Retinal pigment epithelial cell (primary cell): ENCODE measurements at regions not wholly inside any gene's neighbourhood (a gene's known extent, or its start where the extent isn't known, plus 50 kb on each side); places are given as distances from the start of the nearest gene placed in this dataset.

ENCODE experiments used
- DNase-seq: peaks from one replicate; pipeline ENCODE4 v3.0.0-alpha.2; 2010; ENCODE audit warnings: low read depth
- H3K4me3 ChIP-seq: 2 replicates; pipeline ENCODE4 v1.5.1; 2011; ENCODE audit warnings: mild to moderate bottlenecking, low read length, control low read depth, moderate library complexity
- TF ChIP-seq, protein P1 (sequence below): conservative IDR thresholded peaks from 2 replicates; pipeline ENCODE4 v1.5.1; 2011; ENCODE audit warnings: low read depth, low read length, control low read depth, inconsistent platforms

DNA sequence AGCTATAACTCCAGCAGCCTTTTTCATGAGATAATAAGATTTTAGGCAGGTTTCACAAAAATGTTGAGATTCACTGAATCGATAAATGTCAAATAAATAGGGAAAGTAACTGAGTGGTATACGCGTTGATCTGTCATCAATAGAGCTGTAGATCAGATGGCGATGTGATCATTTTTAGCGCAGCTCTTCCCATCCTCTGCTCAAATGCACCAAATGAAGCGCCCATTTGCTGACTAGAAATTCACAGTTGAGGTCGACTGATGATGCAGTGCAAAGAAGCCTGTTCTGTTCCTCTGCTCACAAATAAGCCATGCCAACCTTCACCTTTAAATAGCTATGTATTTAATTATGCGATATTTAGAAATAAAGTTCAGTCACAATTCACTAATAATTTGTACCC is 693.5 kb downstream of the ARHGAP15 start:
- H3K4me3 ChIP-seq, result no peak overlapping the region
- TF ChIP-seq, protein P1, sequence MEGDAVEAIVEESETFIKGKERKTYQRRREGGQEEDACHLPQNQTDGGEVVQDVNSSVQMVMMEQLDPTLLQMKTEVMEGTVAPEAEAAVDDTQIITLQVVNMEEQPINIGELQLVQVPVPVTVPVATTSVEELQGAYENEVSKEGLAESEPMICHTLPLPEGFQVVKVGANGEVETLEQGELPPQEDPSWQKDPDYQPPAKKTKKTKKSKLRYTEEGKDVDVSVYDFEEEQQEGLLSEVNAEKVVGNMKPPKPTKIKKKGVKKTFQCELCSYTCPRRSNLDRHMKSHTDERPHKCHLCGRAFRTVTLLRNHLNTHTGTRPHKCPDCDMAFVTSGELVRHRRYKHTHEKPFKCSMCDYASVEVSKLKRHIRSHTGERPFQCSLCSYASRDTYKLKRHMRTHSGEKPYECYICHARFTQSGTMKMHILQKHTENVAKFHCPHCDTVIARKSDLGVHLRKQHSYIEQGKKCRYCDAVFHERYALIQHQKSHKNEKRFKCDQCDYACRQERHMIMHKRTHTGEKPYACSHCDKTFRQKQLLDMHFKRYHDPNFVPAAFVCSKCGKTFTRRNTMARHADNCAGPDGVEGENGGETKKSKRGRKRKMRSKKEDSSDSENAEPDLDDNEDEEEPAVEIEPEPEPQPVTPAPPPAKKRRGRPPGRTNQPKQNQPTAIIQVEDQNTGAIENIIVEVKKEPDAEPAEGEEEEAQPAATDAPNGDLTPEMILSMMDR, result no peak
- DNase-seq, result no peak

DNA sequence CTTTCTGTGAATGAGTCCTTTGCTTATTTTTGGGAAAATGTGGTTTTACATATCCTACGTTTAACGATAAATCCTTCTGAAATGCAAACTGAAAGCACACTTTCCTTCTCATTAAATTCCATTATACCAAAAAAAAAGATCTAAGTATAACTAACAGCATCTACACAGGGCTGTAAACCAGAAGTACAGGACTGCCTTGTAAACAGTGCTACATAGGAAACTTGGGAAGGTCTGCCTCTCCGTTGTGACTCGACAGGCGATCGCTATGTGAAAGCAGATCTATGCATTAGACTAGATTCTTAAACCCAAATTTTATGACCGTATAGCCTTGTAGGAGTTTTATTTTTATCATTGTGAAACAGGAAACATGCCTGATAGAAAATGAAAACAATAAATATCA is 690.5 kb downstream of the ARHGAP15 start:
- no peak overlapping the region for H3K4me3 ChIP-seq
- DNase-seq, result no peak
- TF ChIP-seq, protein P1, result no peak

DNA sequence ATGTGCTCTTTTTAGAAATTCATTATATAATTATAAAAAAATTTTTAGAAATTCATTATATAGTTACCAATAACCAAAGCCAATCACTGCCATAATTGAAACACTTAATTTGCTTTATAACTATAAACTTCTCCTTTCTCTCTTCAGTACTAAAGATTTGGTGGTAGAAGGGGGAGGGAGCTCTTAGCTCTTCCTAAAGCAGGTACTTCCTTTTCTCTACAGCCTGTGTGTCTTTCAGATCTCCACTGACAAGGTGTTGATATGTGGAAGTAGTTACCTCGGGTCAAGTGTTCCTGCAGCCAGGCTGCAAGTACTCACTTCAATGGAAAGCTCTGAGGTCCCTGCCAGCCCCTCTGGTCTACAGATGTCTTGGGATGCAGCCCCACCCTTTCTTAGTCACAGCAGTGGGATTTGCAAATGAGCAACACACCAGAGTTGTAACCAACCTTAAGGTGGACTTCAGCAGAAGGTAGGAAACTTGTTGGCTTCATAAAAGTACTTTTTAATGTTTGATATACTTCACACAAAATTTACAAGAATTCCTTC is 690.0 kb downstream of the ARHGAP15 start:
- TF ChIP-seq, protein P1, result no peak
- DNase-seq, result no peak
- H3K4me3 ChIP-seq, result no peak overlapping the region
